ENCODE measurements at regions not wholly inside any gene's neighbourhood (a gene's known extent, or its start where the extent isn't known, plus 50 kb on each side); places are given as distances from the start of the nearest gene placed in this dataset.

- TF ChIP-seq POLR2A (IDR thresholded peaks at IDR 0.05; ENCODE audit: low read depth, low read length) (no peak), SIN3A (IDR thresholded peaks at IDR 0.05; ENCODE audit: low read depth, low read length) (no peak), CTCF (IDR thresholded peaks at IDR 0.05 in 2 of 3, conservative IDR thresholded peaks at IDR 0.05 in 1 of 3; ENCODE audit: control insufficient read depth in 2 of 3, extremely low read depth in 1 of 3, insufficient read depth in 1 of 3, low read depth in 3 of 3, low read length in 3 of 3) (no peak), POLR2AphosphoS5 (IDR thresholded peaks at IDR 0.05; ENCODE audit: low read length) (no peak), KDM1A (IDR thresholded peaks at IDR 0.05; ENCODE audit: borderline replicate concordance) (no peak), HCFC1 (IDR thresholded peaks at IDR 0.05; ENCODE audit: low read length) (no peak), MTA3 (IDR thresholded peaks at IDR 0.05; ENCODE audit: borderline replicate concordance, low read length) (no peak)
Measured at GRCh38 chr7:21336743-21337142, 91.1 kb upstream of the SP4 start.
